Chondrocyte (in vitro differentiated cells): ENCODE measurements at regions not wholly inside any gene's neighbourhood (a gene's known extent, or its start where the extent isn't known, plus 50 kb on each side); places are given as distances from the start of the nearest gene placed in this dataset.

Source experiments
- DNase-seq: peaks from one replicate; pipeline ENCODE4 v3.0.0; 2021; ENCODE audit warnings: mixed read lengths, low spot score
- H3K27ac Mint-ChIP-seq: one replicate; pipeline ENCODE4 v1.8.0; 2021; ENCODE audit warnings: mild to moderate bottlenecking, moderate library complexity, mixed read lengths; ENCODE audit not compliant: unreplicated experiment
- H3K27me3 Mint-ChIP-seq: 2 replicates; pipeline ENCODE4 v1.8.0; 2021; ENCODE audit warnings: low read depth, mixed read lengths
- H3K36me3 Mint-ChIP-seq: 2 replicates; pipeline ENCODE4 v1.8.0; 2021; ENCODE audit warnings: low read depth, mixed read lengths
- H3K4me1 Mint-ChIP-seq: 2 replicates; pipeline ENCODE4 v1.8.0; 2021; ENCODE audit warnings: low read depth, mild to moderate bottlenecking, mixed read lengths
- H3K4me3 Mint-ChIP-seq: one replicate; pipeline ENCODE4 v1.8.0; 2021; ENCODE audit warnings: mild to moderate bottlenecking, moderate library complexity, mixed read lengths; ENCODE audit not compliant: unreplicated experiment
- H3K9me3 Mint-ChIP-seq: 2 replicates; pipeline ENCODE4 v1.8.0; 2021; ENCODE audit warnings: low read depth, mixed read lengths
- TF ChIP-seq, protein P1 (sequence below): fragments of 200-600 bp; sonication (generic); IDR thresholded peaks from 2 replicates; pipeline ENCODE4 v1.5.0; 2021; ENCODE audit warnings: antibody characterized with exemption, mild to moderate bottlenecking, moderate library complexity

GRCh38 chr2:236677368-236677767 is 107.7 kb downstream of the ACKR3 start:
- no peak for DNase-seq
- H3K4me3 Mint-ChIP-seq: no peak overlapping the region
- H3K27me3 Mint-ChIP-seq: no peaks in the 10 kb centered on the region
- no peak overlapping the region for H3K27ac Mint-ChIP-seq
- peaks cover 67% of the 10 kb centered on the region for H3K4me1 Mint-ChIP-seq
- TF ChIP-seq, protein P1, sequence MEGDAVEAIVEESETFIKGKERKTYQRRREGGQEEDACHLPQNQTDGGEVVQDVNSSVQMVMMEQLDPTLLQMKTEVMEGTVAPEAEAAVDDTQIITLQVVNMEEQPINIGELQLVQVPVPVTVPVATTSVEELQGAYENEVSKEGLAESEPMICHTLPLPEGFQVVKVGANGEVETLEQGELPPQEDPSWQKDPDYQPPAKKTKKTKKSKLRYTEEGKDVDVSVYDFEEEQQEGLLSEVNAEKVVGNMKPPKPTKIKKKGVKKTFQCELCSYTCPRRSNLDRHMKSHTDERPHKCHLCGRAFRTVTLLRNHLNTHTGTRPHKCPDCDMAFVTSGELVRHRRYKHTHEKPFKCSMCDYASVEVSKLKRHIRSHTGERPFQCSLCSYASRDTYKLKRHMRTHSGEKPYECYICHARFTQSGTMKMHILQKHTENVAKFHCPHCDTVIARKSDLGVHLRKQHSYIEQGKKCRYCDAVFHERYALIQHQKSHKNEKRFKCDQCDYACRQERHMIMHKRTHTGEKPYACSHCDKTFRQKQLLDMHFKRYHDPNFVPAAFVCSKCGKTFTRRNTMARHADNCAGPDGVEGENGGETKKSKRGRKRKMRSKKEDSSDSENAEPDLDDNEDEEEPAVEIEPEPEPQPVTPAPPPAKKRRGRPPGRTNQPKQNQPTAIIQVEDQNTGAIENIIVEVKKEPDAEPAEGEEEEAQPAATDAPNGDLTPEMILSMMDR: no peak
- no peaks in the 10 kb centered on the region for H3K36me3 Mint-ChIP-seq
- peaks cover 2% of the 10 kb centered on the region for H3K9me3 Mint-ChIP-seq

DNA sequence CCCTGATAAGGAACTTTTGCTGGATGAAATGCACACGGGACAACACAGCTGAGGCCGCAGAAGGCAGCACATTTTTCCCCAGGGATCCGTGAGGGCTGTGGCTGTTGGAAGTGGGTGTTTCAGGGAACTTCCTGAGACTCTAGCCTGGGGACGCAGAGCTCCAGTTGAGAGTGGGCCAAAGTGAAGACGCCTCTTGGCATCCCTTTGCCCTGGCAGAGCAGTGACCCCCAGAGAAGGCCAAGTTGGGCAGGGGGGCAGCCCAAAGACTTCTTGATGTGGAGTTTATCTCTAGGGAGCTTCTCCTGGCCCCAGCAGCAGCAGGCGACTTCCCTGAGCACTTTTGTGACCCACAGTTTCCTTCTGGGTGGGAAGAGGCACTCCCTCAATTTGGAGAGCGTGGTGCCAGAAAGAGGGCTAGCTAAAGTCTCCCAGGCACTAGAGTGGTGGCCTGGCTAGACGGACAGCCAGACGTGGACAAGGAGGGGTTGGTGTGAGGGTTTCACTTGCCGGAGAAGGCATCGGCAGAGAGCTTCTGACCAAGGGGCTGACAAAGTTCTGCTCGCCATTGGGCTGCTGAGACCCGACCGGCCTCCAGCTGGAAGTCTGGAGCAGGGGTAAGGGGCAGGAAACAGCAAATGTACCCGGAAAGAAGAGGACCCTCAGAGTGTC is 108.8 kb downstream of the ACKR3 start:
- Mint-ChIP-seq H3K27ac (no peak overlapping the region), H3K4me3 (no peak overlapping the region), H3K4me1 (peaks cover 65% of the 10 kb centered on the region), H3K9me3 (no peaks in the 10 kb centered on the region), H3K36me3 (no peaks in the 10 kb centered on the region), H3K27me3 (no peaks in the 10 kb centered on the region)
- no peak for DNase-seq
- TF ChIP-seq, protein P1: no peak

- no peak for DNase-seq
- no peaks in the 10 kb centered on the region for H3K36me3 Mint-ChIP-seq
- no peaks in the 10 kb centered on the region for H3K9me3 Mint-ChIP-seq
- TF ChIP-seq, protein P1: no peak
- peak overlapping the region; percentile 79 for H3K27ac Mint-ChIP-seq
- H3K4me3 Mint-ChIP-seq: no peak overlapping the region
- peaks cover 54% of the 10 kb centered on the region for H3K4me1 Mint-ChIP-seq
- H3K27me3 Mint-ChIP-seq: no peaks in the 10 kb centered on the region
Measured at GRCh38 chr2:236679884-236680860, 110.5 kb downstream of the ACKR3 start.

GRCh38 chr2:236682651-236683422 is 113.2 kb downstream of the ACKR3 start:
- peaks cover 46% of the 10 kb centered on the region for H3K4me1 Mint-ChIP-seq
- H3K4me3 Mint-ChIP-seq: no peak overlapping the region
- no peak for DNase-seq
- TF ChIP-seq, protein P1: no peak
- no peaks in the 10 kb centered on the region for H3K9me3 Mint-ChIP-seq
- no peaks in the 10 kb centered on the region for H3K36me3 Mint-ChIP-seq
- H3K27me3 Mint-ChIP-seq: no peaks in the 10 kb centered on the region
- H3K27ac Mint-ChIP-seq: no peak overlapping the region
